T-helper 2 cell treated with Interferon-gamma antibody and Interleukin-4, amounts not matched to agents 5 μg/mL and 100 μg/mL, for 36 hours (primary cell): ENCODE measurements at regions not wholly inside any gene's neighbourhood (a gene's known extent, or its start where the extent isn't known, plus 50 kb on each side); places are given as distances from the start of the nearest gene placed in this dataset.

Source experiments
- DNase-seq: peaks from one replicate; pipeline ENCODE4 v3.0.0; 2021; ENCODE audit warnings: low spot score
- H3K27ac Mint-ChIP-seq: one replicate; pipeline ENCODE4 v1.8.0; 2021; ENCODE audit warnings: mild to moderate bottlenecking, mixed read lengths
- H3K27me3 Mint-ChIP-seq: one replicate; pipeline ENCODE4 v1.8.0; 2021; ENCODE audit warnings: low read depth, mixed read lengths
- H3K36me3 Mint-ChIP-seq: one replicate; pipeline ENCODE4 v1.8.0; 2021; ENCODE audit warnings: low read depth, mixed read lengths
- H3K4me1 Mint-ChIP-seq: one replicate; pipeline ENCODE4 v1.8.0; 2021; ENCODE audit warnings: low read depth, mixed read lengths
- H3K4me3 Mint-ChIP-seq: one replicate; pipeline ENCODE4 v1.8.0; 2022; ENCODE audit warnings: mild to moderate bottlenecking, moderate library complexity, mixed read lengths
- H3K9me3 Mint-ChIP-seq: one replicate; pipeline ENCODE4 v1.8.0; 2021; ENCODE audit warnings: mixed read lengths

DNA sequence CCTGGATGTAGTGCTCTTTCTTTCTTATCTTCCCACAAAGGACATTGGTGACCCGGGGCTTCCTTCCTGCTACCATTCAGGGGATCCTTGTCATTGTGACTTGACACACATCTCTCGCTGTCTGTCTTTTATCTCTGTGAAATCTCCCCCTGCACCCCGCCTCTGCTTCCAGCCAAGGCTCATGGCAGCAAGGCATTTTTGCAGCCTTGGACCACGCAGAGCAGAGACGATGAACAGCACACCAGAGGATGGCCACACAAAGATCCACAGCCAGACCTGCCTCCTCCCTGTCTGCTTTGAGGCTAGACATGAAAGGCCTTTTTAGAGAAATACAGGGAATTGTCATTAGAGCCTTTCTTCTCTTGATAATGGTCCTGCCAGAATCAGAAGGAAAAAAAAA is 549.1 kb downstream of the CDK5RAP2 start:
- no peaks in the 10 kb centered on the region for H3K9me3 Mint-ChIP-seq
- DNase-seq = no peak
- H3K4me1 Mint-ChIP-seq = no peaks in the 10 kb centered on the region
- H3K27ac Mint-ChIP-seq = no peak overlapping the region
- H3K27me3 Mint-ChIP-seq = no peaks in the 10 kb centered on the region
- H3K36me3 Mint-ChIP-seq = no peaks in the 10 kb centered on the region
- no peak overlapping the region for H3K4me3 Mint-ChIP-seq

DNA sequence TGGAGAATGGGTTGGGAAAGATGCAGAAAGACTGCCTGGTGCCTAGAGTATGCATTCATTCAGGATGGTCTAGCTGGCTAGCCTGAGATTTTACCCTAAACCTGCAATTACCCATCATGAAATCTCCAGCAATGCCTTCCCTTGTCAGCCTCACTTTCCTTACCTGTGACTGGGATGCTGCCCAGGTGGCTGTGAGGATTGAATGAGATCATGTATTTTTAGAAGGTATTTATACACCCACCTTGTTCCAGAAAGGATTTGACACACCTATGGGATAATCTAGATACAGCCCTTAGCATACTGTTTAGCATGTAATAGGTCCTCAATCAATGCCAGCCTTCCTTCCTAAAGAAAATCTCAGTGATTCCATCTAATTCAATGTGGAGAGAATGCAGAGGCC is 561.4 kb downstream of the CDK5RAP2 start:
- H3K4me1 Mint-ChIP-seq = no peaks in the 10 kb centered on the region
- H3K27ac Mint-ChIP-seq = no peak overlapping the region
- no peaks in the 10 kb centered on the region for H3K9me3 Mint-ChIP-seq
- no peak overlapping the region for H3K4me3 Mint-ChIP-seq
- no peak for DNase-seq
- no peaks in the 10 kb centered on the region for H3K36me3 Mint-ChIP-seq
- H3K27me3 Mint-ChIP-seq = no peaks in the 10 kb centered on the region

DNA sequence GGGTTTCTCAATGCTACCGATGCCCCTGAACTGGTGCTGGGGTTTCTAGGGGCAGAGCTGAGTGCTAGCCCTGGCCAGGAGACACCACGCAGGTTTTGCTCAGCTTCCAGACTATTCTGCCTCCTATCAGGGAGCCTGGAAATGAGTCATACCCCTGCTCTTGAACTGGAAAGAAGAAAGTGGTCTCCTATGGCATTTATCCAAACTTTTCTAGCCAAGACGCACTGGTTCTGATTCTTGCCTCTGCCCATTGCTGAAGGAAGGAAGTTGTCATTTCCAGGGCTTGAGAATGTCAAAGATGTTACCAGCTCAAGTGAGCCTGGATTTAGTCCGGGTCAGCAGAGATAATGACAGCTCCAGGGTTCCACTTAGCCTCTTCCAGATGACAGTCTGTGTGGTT is 561.9 kb downstream of the CDK5RAP2 start:
- no peaks in the 10 kb centered on the region for H3K27me3 Mint-ChIP-seq

DNA sequence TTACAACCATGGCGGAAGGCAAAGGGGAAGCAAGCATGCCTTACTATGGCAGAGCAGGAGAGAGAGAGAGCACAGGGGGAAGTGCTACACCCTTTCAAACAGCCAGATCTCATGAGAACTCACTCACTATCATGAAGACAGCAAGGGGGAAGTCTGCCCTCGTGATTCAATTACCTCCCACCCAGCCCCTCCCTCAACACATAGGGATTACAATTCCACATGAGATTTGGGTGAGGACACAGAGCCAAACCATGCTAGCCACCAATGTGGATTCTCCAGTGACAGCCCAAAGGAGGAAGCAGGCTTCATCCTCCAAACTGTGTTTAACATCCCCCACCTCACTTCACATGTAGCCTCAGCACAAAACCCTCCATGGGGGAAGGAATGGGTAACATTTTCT is 563.7 kb downstream of the CDK5RAP2 start:
- no peaks in the 10 kb centered on the region for H3K9me3 Mint-ChIP-seq
- no peaks in the 10 kb centered on the region for H3K4me1 Mint-ChIP-seq
- DNase-seq = no peak
- H3K36me3 Mint-ChIP-seq = no peaks in the 10 kb centered on the region
- H3K27ac Mint-ChIP-seq = no peak overlapping the region
- H3K27me3 Mint-ChIP-seq = no peaks in the 10 kb centered on the region
- no peak overlapping the region for H3K4me3 Mint-ChIP-seq

More for the DNA sequence above, 561.9 kb downstream of the CDK5RAP2 start:
- H3K27ac Mint-ChIP-seq = no peak overlapping the region
- DNase-seq = no peak
- no peak overlapping the region for H3K4me3 Mint-ChIP-seq
- no peaks in the 10 kb centered on the region for H3K9me3 Mint-ChIP-seq
- H3K36me3 Mint-ChIP-seq = no peaks in the 10 kb centered on the region
- H3K4me1 Mint-ChIP-seq = no peaks in the 10 kb centered on the region

DNA sequence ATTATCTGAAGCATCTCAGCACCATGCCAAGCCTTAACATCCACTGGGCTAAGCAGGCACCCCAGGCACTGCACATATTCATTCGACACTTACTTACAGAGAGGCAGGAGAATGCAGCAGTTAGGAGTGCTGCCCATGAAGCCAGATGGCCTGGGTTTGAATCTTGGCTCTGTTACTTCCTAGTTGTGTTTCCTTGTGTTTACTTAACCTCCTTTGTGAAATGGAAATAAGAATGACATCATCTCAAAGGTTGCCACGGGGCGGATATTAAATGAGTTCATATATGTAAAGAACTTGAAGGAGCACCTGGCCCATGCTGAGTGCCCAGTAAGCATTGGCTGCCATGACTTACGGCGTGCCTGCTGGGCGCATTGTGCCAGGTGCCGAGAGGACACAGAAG is 565.2 kb downstream of the CDK5RAP2 start:
- no peaks in the 10 kb centered on the region for H3K36me3 Mint-ChIP-seq
- DNase-seq = no peak
- no peaks in the 10 kb centered on the region for H3K27me3 Mint-ChIP-seq

DNA sequence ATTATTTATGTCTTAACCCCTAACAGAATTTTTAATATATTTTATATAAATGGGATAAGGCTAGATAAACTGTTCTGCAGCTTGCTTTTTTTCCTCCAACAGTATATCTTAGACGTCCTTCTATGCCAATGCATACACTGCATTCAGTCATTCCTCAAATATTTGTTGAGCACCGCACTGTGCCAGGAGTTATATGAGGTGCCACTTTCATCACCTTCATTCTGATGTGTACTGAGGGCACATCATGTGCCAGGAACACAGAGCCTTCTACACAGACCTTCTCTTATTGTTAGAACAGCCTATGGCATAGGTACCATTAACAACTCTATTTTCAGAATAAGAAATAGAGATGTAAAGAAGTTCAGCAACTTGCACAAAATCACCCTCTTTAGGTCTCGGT is 570.1 kb downstream of the CDK5RAP2 start:
- no peaks in the 10 kb centered on the region for H3K4me1 Mint-ChIP-seq
- no peak for DNase-seq
- no peak overlapping the region for H3K27ac Mint-ChIP-seq
- H3K4me3 Mint-ChIP-seq = no peak overlapping the region
- no peaks in the 10 kb centered on the region for H3K27me3 Mint-ChIP-seq
- H3K36me3 Mint-ChIP-seq = no peaks in the 10 kb centered on the region
- H3K9me3 Mint-ChIP-seq = no peaks in the 10 kb centered on the region

More for the DNA sequence above, 565.2 kb downstream of the CDK5RAP2 start:
- H3K9me3 Mint-ChIP-seq = no peaks in the 10 kb centered on the region
- H3K4me3 Mint-ChIP-seq = no peak overlapping the region
- no peaks in the 10 kb centered on the region for H3K4me1 Mint-ChIP-seq
- H3K27ac Mint-ChIP-seq = no peak overlapping the region

DNA sequence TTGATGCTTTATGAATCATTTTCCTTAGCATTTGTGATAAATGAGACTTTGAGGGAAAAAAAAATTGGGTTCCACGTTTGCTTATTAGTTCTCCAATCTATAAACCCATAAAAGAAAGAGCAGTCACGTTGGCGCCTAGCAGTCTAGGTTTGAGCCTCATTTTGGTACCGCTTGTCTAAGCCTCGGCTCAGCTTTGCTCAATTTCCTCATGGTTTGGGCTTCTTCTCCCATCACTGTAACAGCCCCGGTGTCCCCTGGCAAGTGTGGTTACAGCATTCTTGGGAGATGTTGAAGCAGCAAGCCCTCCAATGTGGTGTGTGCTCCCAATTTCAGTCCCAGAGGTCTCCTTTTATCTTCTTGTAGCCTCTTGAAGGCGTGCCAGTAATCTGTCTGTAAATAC is 578.4 kb downstream of the CDK5RAP2 start:
- no peak overlapping the region for H3K27ac Mint-ChIP-seq
- no peaks in the 10 kb centered on the region for H3K9me3 Mint-ChIP-seq
- no peaks in the 10 kb centered on the region for H3K27me3 Mint-ChIP-seq
- no peak overlapping the region for H3K4me3 Mint-ChIP-seq
- H3K4me1 Mint-ChIP-seq = no peaks in the 10 kb centered on the region
- no peak for DNase-seq
- H3K36me3 Mint-ChIP-seq = no peaks in the 10 kb centered on the region

DNA sequence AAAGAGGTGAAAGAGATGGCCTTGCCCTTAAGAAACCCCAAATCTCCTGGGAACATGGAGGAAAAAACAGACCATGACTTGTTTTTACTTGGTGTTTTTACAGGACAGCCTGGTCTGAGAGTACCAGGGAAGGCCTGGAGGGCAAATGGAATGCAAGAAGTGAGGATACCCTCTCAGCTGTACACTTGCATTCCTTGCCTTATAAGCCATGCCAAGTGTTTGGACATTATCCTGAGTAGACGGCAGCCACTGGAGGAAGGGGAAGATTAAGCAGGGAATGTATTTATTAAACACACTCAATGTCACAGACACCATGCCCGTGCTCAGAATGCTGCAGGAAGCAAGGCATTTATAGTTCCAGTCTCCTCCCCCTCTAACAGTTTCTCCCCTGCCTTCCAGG is 581.4 kb downstream of the CDK5RAP2 start:
- no peaks in the 10 kb centered on the region for H3K27me3 Mint-ChIP-seq
- H3K4me3 Mint-ChIP-seq = no peak overlapping the region
- no peaks in the 10 kb centered on the region for H3K9me3 Mint-ChIP-seq
- H3K36me3 Mint-ChIP-seq = no peaks in the 10 kb centered on the region
- no peak for DNase-seq
- H3K27ac Mint-ChIP-seq = no peak overlapping the region
- no peaks in the 10 kb centered on the region for H3K4me1 Mint-ChIP-seq

DNA sequence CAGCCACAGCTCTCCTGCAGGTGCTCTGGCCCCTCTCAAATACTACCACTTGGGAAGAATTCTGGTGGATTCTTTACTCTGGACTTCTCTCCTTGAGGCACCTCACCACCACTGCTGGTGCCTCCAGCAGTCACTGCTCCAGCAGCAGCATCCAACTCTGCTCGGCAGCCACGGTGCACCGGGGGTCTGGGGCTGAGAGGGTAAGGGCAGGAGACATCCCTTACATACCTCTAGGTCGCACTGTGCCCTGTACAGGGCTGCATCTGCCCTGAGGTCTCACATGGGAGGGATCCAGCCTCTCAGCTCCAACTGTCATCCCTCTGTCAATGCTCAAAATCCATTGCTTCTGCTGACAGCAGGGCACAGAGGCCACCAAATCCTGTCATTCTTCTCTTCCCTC is 588.2 kb downstream of the CDK5RAP2 start:
- no peaks in the 10 kb centered on the region for H3K27me3 Mint-ChIP-seq
- no peak overlapping the region for H3K27ac Mint-ChIP-seq
- H3K4me1 Mint-ChIP-seq = no peaks in the 10 kb centered on the region
- no peaks in the 10 kb centered on the region for H3K36me3 Mint-ChIP-seq
- no peaks in the 10 kb centered on the region for H3K9me3 Mint-ChIP-seq
- H3K4me3 Mint-ChIP-seq = no peak overlapping the region
- no peak for DNase-seq

DNA sequence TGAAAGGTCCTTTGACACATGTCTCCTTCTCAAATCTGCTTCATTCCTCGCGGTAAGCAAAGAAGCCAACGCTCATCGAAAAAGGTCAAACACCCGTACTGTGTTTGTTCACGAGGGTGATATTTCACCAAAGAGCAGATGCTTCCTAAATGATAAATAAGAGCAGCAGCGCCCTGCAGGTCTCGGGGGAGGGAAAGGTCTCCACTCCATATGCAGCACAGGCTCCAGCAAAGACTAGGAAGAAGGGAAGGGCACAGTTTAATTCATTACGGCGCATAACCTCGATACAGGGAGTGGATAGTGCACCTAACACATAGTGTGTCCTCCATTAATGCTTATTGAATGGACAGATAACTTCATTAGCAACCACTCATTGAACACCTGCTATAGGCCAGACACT is 593.3 kb downstream of the CDK5RAP2 start:
- Mint-ChIP-seq H3K9me3 (no peaks in the 10 kb centered on the region), H3K4me3 (no peak overlapping the region), H3K27ac (no peak overlapping the region), H3K36me3 (no peaks in the 10 kb centered on the region), H3K4me1 (no peaks in the 10 kb centered on the region), H3K27me3 (no peaks in the 10 kb centered on the region)
- DNase-seq = no peak

DNA sequence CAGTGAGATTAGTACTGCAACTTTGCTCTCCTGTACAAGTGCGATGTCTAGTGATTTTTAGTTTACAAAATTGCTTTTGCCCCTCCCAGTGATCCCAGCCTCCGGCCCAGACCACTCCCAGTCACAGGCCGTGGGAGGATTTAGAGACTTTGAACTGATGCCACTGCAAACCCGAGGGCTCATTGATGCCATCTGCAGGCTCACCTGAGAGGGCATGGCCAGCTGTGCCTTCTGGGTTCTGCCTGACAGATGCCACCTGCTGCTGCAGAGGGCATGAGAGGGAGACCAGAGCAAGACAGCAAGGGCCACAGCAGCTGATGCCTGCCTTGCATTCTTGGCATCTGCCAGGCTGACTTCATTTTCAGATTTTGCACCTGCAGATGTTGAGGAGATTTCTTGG is 593.8 kb downstream of the CDK5RAP2 start:
- Mint-ChIP-seq H3K27me3 (no peaks in the 10 kb centered on the region), H3K36me3 (no peaks in the 10 kb centered on the region), H3K27ac (no peak overlapping the region), H3K9me3 (no peaks in the 10 kb centered on the region), H3K4me1 (no peaks in the 10 kb centered on the region), H3K4me3 (no peak overlapping the region)
- no peak for DNase-seq

DNA sequence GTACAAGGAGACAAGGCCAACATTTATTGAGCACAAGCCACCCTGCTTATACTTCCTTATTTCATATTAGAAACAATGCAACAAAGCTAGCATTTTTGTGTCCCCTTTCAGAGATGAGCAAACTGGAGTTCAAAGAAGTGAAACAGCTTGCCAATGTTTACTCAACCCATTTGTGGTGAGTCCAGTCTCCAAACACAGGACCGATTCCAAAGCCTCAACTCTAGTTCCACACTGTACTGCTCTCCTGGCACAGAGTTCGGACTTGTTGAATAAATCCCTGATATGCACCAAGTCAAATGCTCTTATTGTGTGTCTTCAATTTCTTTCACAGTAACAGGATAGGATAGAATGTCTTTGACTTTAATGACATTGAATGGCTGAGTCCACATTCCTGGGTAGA is 604.8 kb upstream of the BRINP1 start:
- Mint-ChIP-seq H3K27me3 (no peaks in the 10 kb centered on the region), H3K9me3 (no peaks in the 10 kb centered on the region), H3K36me3 (no peaks in the 10 kb centered on the region), H3K27ac (no peak overlapping the region), H3K4me3 (no peak overlapping the region), H3K4me1 (no peaks in the 10 kb centered on the region)
- no peak for DNase-seq

DNA sequence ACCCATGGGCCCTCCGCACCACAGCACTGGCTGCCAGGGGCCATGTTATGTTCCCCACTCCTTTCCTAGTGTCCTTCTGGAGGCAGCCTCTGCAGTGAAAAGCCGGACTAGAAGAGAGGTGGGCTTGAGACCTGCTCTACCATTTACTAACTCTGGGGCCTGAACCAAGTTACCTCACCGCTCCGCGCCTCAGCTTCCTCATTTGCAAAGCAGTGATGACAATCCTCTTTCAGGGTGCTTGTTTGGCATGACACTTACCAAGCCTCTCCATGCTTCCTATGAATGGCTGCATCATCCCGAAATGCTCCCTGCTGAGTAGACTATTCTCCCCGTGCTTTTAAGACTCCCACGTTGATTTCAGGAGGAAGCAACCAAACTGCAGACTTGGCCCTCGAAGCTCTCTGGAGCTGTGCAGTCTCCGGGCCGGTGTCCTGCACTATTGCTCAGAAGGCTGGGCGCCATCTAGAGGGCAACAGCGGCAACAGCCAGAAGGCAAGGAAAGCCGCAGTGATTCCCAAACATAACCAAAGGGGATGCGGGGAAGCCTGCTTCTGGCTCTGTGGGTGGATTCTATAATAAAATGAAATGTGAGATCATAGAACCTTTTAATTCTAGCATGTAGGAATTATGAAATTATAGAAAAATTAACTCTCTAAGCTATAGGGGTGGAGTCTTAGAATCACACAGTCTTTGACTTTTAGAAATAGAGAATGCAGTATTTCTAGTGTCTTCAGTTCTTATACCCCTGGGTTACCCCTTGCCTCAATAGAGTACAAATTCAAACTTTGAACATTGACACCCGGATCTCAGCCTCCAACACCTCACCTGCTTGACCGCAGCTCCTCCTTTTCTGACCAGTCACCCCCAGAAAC is 599.8 kb upstream of the BRINP1 start:
- peak; percentile 31 for DNase-seq
- Mint-ChIP-seq H3K9me3 (no peaks in the 10 kb centered on the region), H3K4me1 (no peaks in the 10 kb centered on the region), H3K27me3 (no peaks in the 10 kb centered on the region), H3K4me3 (no peak overlapping the region), H3K36me3 (no peaks in the 10 kb centered on the region), H3K27ac (no peak overlapping the region)

DNA sequence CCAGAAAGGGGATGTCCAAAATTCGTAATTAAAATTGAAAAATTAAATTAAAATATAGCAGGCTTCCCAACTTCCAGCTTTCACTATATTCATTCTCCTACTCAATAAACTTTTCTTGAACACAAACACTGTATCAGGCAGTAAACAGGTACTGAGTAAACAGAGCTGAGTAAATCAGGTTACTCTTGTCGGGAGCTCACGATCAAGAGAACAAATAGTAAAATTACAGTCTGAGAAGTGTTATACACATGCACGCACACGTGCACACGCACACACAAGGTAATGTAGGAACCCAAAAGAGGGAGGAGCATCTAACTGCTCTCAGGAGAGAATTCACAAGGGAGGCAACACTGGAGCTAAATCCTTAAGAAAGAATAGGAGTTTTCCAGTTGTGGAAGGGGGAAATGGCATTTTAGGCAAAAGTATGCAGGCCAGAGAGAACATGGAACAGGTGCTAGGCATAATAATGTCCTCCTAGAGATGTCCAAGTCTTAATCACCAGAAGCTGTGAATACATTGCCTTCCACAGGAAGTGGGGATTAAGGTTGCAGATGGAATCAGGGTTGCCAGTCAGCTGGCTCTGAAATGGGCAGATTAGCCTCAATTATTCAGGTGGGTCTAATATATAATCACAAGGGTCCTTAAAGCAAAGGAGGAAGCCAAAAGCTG is 598.8 kb upstream of the BRINP1 start:
- H3K27me3 Mint-ChIP-seq = no peaks in the 10 kb centered on the region
- no peak overlapping the region for H3K27ac Mint-ChIP-seq
- no peaks in the 10 kb centered on the region for H3K4me1 Mint-ChIP-seq
- no peaks in the 10 kb centered on the region for H3K9me3 Mint-ChIP-seq
- H3K36me3 Mint-ChIP-seq = no peaks in the 10 kb centered on the region
- no peak for DNase-seq
- H3K4me3 Mint-ChIP-seq = no peak overlapping the region
